GM12878 (cell line): ENCODE measurements at regions not wholly inside any gene's neighbourhood (a gene's known extent, or its start where the extent isn't known, plus 50 kb on each side); places are given as distances from the start of the nearest gene placed in this dataset.

Experiments used
- ATAC-seq: fragments of 200-7000 bp; cut with Tn5 transposase; 3 replicates; pipeline ENCODE4 v1.9.1; 2020; ENCODE audit warnings: mild to moderate bottlenecking, moderate library complexity
- BruUV-seq: library from RNA; stranded (reverse); fragments of 400-500 nt; replicated peaks from 2 replicates; lab custom pipeline; 2021; lab: Mats Ljungman, UMichigan
- CTCF ChIA-PET: fragments of 300-600 bp; sonication (Branson Sonifier 250); formaldehyde crosslinking; extraction: SDS; loops from one replicate; lab custom pipeline; 2021; ENCODE audit warnings: inconsistent platforms; lab: Yijun Ruan, JAX
- POLR2A ChIA-PET: fragments of 350-600 bp; formaldehyde crosslinking; extraction: SDS; loops from one replicate; lab custom pipeline; 2021; ENCODE audit warnings: inconsistent platforms; lab: Charles Lee
- RAD21 ChIA-PET: fragments of 300-600 bp; sonication (Branson Sonifier 250); formaldehyde crosslinking; loops from one replicate; lab custom pipeline; 2023; ENCODE audit warnings: antibody characterized with exemption; ENCODE audit not compliant: unreplicated experiment; lab: Charles Lee
- SMC1A ChIA-PET: fragments of 300-600 bp; sonication (Branson Sonifier 250); formaldehyde crosslinking; loops from one replicate; lab custom pipeline; 2023; ENCODE audit not compliant: unreplicated experiment, uncharacterized antibody; lab: Charles Lee
- DNase-seq: peaks from one replicate; pipeline ENCODE4 v3.0.0-alpha.2; 2011; ENCODE audit warnings: low read depth, low spot score
- FAIRE-seq: peaks from 3 replicates; lab custom pipeline; 2011; peaks lifted over from hg19 to GRCh38; lab: Jason Lieb, UNC
- H2AFZ ChIP-seq: 2 replicates; pipeline ENCODE4 v1.6.0; 2011; ENCODE audit warnings: low read depth, low read length, control low read depth; ENCODE audit not compliant: control insufficient read depth
- H3K27ac ChIP-seq: 2 replicates; pipeline ENCODE4 v1.5.1; 2011; ENCODE audit warnings: control low read depth; ENCODE audit not compliant: control insufficient read depth, insufficient read depth
- H3K27me3 ChIP-seq, 2 experiments: replicated peaks in 1 of 2; 2 replicates each; pipeline versions ENCODE4 v1.6.0 to v1.6.1; 2011; ENCODE audit warnings: low read length in 1 of 2; ENCODE audit not compliant: control insufficient read depth in 2 of 2, insufficient read depth in 2 of 2
- H3K36me3 ChIP-seq, 2 experiments: 2 replicates each; pipeline ENCODE4 v1.5.1; 2011; ENCODE audit warnings: low read length in 1 of 2; ENCODE audit not compliant: control insufficient read depth in 2 of 2, insufficient read depth in 2 of 2
- H3K4me1 ChIP-seq: 2 replicates; pipeline ENCODE4 v1.6.1; 2011; ENCODE audit warnings: mild to moderate bottlenecking, low read length, moderate library complexity, mixed read lengths; ENCODE audit not compliant: control insufficient read depth, insufficient read depth
- H3K4me2 ChIP-seq: 2 replicates; pipeline ENCODE4 v1.6.0; 2011; ENCODE audit warnings: control low read depth; ENCODE audit not compliant: control insufficient read depth, insufficient read depth
- H3K4me3 ChIP-seq: fragments of 200-600 bp; sonication (generic); 2 replicates; pipeline ENCODE4 v1.5.1; 2016
- H3K79me2 ChIP-seq: 2 replicates; pipeline ENCODE4 v1.6.0; 2011; ENCODE audit warnings: low read length; ENCODE audit not compliant: control insufficient read depth, insufficient read depth
- H3K9ac ChIP-seq: 2 replicates; pipeline ENCODE4 v1.8.0; 2011; ENCODE audit warnings: low read length, control low read depth, mixed read lengths; ENCODE audit not compliant: control insufficient read depth, insufficient read depth
- H3K9me3 ChIP-seq: replicated peaks from 3 replicates; pipeline ENCODE4 v1.5.1; 2011; ENCODE audit warnings: mild to moderate bottlenecking, low read length; ENCODE audit not compliant: control insufficient read depth, insufficient read depth
- H4K20me1 ChIP-seq: 2 replicates; pipeline ENCODE4 v1.6.0; 2011; ENCODE audit not compliant: control insufficient read depth, insufficient read depth
- ASH2L ChIP-seq: fragments of 300-600, 200-600 bp; sonication (generic); IDR thresholded peaks from 2 replicates; pipeline ENCODE4 v1.6.1; 2017; ENCODE audit warnings: low read depth, mild to moderate bottlenecking, borderline replicate concordance
- BACH1 ChIP-seq: fragments of 450-650 bp; IDR thresholded peaks from 2 replicates; pipeline ENCODE4 v1.6.1; 2017; ENCODE audit warnings: mild to moderate bottlenecking, borderline replicate concordance
- BCLAF1 ChIP-seq: fragments of 450-650 bp; IDR thresholded peaks from 2 replicates; pipeline ENCODE4 v1.6.1; 2017; ENCODE audit warnings: antibody characterized with exemption, mild to moderate bottlenecking, moderate library complexity
- CREM ChIP-seq: IDR thresholded peaks from 2 replicates; pipeline ENCODE4 v1.6.1; 2014; ENCODE audit warnings: antibody characterized with exemption, low read depth
- IRF5 ChIP-seq: fragments of 450-650 bp; IDR thresholded peaks from 2 replicates; pipeline ENCODE4 v1.6.1; 2017; ENCODE audit warnings: borderline replicate concordance
- JUNB ChIP-seq: IDR thresholded peaks from 2 replicates; pipeline ENCODE4 v1.6.1; 2016; ENCODE audit warnings: antibody characterized with exemption, mild to moderate bottlenecking
- MLLT1 ChIP-seq: fragments of 450-650 bp; IDR thresholded peaks from 2 replicates; pipeline ENCODE4 v1.6.1; 2016; ENCODE audit warnings: mild to moderate bottlenecking
- NR2F1 ChIP-seq: fragments of 450-650 bp; conservative IDR thresholded peaks from 2 replicates; pipeline ENCODE4 v1.6.1; 2017; ENCODE audit warnings: mild to moderate bottlenecking
- SMAD5 ChIP-seq: IDR thresholded peaks from 2 replicates; pipeline ENCODE4 v1.6.1; 2016; ENCODE audit warnings: antibody characterized with exemption, low read depth
- SREBF1 ChIP-seq: IDR thresholded peaks from 2 replicates; pipeline ENCODE4 v1.6.1; 2012; ENCODE audit warnings: mild to moderate bottlenecking, low read length
- SREBF2 ChIP-seq: IDR thresholded peaks from 2 replicates; pipeline ENCODE4 v1.6.1; 2012; ENCODE audit warnings: mild to moderate bottlenecking, low read length
- ZSCAN29 ChIP-seq: fragments of 450-650 bp; IDR thresholded peaks from 2 replicates; pipeline ENCODE4 v1.6.1; 2017; ENCODE audit warnings: mild to moderate bottlenecking, moderate library complexity
- in situ Hi-C: fragments of 300-500 bp; cut with MboI; formaldehyde crosslinking; loops from 9 replicates; pipeline ENCODE4 v1.14.3; 2018; ENCODE audit warnings: mixed read lengths
- intact Hi-C: fragments of 100-400 bp; cut with micrococcal nuclease; formaldehyde crosslinking; loops from one replicate; pipeline ENCODE4 v1.14.2; 2022; ENCODE audit not compliant: unreplicated experiment

- no peak overlapping the region for H3K9ac ChIP-seq
- CTCF ChIA-PET, result no interaction called here
- H3K27ac ChIP-seq, result no peak overlapping the region
- FAIRE-seq (no peak), DNase-seq (no peak), ATAC-seq (no peak)
- SMC1A ChIA-PET, result no interaction called here
- H3K9me3 ChIP-seq, result no peaks in the 10 kb centered on the region
- H2AFZ ChIP-seq, result no peak overlapping the region
- no peak for TF ChIP-seq SMAD5
- TF ChIP-seq MLLT1, result no peak
- no peak for TF ChIP-seq SREBF2
- TF ChIP-seq SREBF1, result no peak
- TF ChIP-seq NR2F1, result no peak
- TF ChIP-seq ASH2L, result no peak
- TF ChIP-seq ZSCAN29, result no peak
- no peak for TF ChIP-seq BACH1
- no peak for TF ChIP-seq CREM
- no peak for TF ChIP-seq JUNB
- TF ChIP-seq IRF5, result no peak
- TF ChIP-seq BCLAF1, result no peak
- no peaks in the 10 kb centered on the region for H4K20me1 ChIP-seq
- no peaks in the 10 kb centered on the region for H3K4me1 ChIP-seq
- BruUV-seq, result no TSS peak
- H3K36me3 ChIP-seq, result no peaks in the 10 kb centered on the region
- H3K27me3 ChIP-seq, result no peaks in the 10 kb centered on the region
- in situ Hi-C loops (no loop called here), intact Hi-C loops (no loop called here)
- no peak overlapping the region for H3K4me2 ChIP-seq
- POLR2A ChIA-PET, result no interaction called here
- no peaks in the 10 kb centered on the region for H3K79me2 ChIP-seq
- RAD21 ChIA-PET, result no interaction called here
- no peak overlapping the region for H3K4me3 ChIP-seq
These were observed 741.3 kb upstream of the SOX9 start for GRCh38 chr17:71379512-71379911.
